ENCODE measurements at regions not wholly inside any gene's neighbourhood (a gene's known extent, or its start where the extent isn't known, plus 50 kb on each side); places are given as distances from the start of the nearest gene placed in this dataset.

DNA sequence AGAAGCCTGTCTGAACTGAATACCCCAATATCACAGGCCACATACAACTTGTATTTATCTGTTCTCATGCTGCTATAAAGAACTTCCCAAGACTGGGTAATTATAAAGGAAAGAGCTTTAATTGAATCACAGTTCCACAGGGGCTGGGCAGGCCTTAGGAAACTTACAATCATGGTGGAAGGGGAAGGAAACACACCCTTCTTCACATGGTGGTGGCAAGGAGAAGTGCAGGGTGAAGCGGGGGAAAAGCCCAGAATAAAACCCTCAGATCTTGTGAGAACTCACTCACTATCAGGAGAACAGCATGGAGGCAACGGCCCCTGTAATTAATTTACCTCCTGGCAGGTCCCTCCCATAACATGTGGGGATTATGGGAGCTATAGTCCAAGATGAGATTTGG is 50.3 kb upstream of the FNDC1 start:
- Histone ChIP-seq H3K4me3 (ENCODE audit: control insufficient read depth in 2 of 3, extremely low read depth in 1 of 3, insufficient read depth in 2 of 3, low read depth in 1 of 3, low read length in 3 of 3) (no peak overlapping the region), H2AFZ (ENCODE audit: control insufficient read depth, low read length) (no peak overlapping the region), H3K27ac (ENCODE audit: control insufficient read depth, insufficient read depth, low read length) (no peak overlapping the region), H3K9me3 (ENCODE audit: control insufficient read depth, low read depth, low read length) (no peaks in the 10 kb centered on the region), H3K9me1 (ENCODE audit: control insufficient read depth, extremely low read depth, insufficient read depth, low read length) (no peaks in the 10 kb centered on the region), H4K20me1 (ENCODE audit: control insufficient read depth, extremely low read depth, insufficient read depth, low read length) (no peaks in the 10 kb centered on the region), H3K27me3 (ENCODE audit: control insufficient read depth, extremely low read depth, insufficient read depth, low read length) (peaks cover 14% of the 10 kb centered on the region), H3K79me2 (ENCODE audit: control insufficient read depth, insufficient read depth, low read length) (no peaks in the 10 kb centered on the region), H3K4me1 (ENCODE audit: control insufficient read depth, extremely low read depth, insufficient read depth, low read length) (peaks cover 11% of the 10 kb centered on the region), H3K9ac (ENCODE audit: control insufficient read depth, extremely low read depth, insufficient read depth, low read length) (no peak overlapping the region), H3K4me2 (ENCODE audit: control insufficient read depth, extremely low read depth, insufficient read depth, low read depth, low read length) (no peak overlapping the region), H3K36me3 (ENCODE audit: control insufficient read depth in 2 of 2, extremely low read depth in 1 of 2, insufficient read depth in 2 of 2, low read length in 2 of 2) (no peaks in the 10 kb centered on the region)
- TF ChIP-seq, protein P1, sequence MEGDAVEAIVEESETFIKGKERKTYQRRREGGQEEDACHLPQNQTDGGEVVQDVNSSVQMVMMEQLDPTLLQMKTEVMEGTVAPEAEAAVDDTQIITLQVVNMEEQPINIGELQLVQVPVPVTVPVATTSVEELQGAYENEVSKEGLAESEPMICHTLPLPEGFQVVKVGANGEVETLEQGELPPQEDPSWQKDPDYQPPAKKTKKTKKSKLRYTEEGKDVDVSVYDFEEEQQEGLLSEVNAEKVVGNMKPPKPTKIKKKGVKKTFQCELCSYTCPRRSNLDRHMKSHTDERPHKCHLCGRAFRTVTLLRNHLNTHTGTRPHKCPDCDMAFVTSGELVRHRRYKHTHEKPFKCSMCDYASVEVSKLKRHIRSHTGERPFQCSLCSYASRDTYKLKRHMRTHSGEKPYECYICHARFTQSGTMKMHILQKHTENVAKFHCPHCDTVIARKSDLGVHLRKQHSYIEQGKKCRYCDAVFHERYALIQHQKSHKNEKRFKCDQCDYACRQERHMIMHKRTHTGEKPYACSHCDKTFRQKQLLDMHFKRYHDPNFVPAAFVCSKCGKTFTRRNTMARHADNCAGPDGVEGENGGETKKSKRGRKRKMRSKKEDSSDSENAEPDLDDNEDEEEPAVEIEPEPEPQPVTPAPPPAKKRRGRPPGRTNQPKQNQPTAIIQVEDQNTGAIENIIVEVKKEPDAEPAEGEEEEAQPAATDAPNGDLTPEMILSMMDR (optimal IDR thresholded peaks at IDR 0.05 in 1 of 3, IDR thresholded peaks at IDR 0.05 in 1 of 3, conservative IDR thresholded peaks at IDR 0.05 in 1 of 3; ENCODE audit: extremely low read depth in 1 of 3, insufficient read depth in 2 of 3, low read length in 3 of 3) = no peak
- no peak for TF ChIP-seq EZH2 (IDR thresholded peaks at IDR 0.05; ENCODE audit: low read length)
- dilution Hi-C loops (cut with MboI; ENCODE audit: extremely low pct_ligation_motif_present, low sequenced_read_pairs) = no loop called here
- DNase-seq (ENCODE audit: low read depth, low spot score) (no peak), FAIRE-seq (no peak)

DNA sequence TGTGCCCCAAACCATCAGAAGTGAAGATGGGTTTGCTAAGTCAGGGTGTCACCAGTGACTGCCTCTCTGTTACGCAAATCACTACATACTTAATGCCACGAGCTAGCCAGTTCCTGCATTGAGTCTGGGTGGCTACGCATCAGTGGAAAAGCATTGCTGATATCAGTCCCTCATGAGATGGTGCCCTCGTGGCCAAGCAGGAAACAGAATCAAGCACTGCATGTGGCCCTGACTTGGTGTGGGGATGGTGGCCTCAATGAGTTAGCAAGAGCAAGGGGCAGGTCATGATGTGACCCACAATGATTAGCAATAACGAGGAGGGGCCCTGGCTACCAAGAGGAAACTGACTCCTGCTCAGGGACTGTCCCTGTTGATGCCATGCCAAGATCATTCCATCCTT is 51.6 kb upstream of the FNDC1 start:
- Histone ChIP-seq H3K79me2 (ENCODE audit: control insufficient read depth, insufficient read depth, low read length) (no peaks in the 10 kb centered on the region), H3K9me3 (ENCODE audit: control insufficient read depth, low read depth, low read length) (no peaks in the 10 kb centered on the region), H2AFZ (ENCODE audit: control insufficient read depth, low read length) (no peak overlapping the region), H3K4me1 (ENCODE audit: control insufficient read depth, extremely low read depth, insufficient read depth, low read length) (peaks cover 11% of the 10 kb centered on the region), H3K27ac (ENCODE audit: control insufficient read depth, insufficient read depth, low read length) (no peak overlapping the region), H3K4me2 (ENCODE audit: control insufficient read depth, extremely low read depth, insufficient read depth, low read depth, low read length) (peak overlapping the region; percentile 1), H3K9me1 (ENCODE audit: control insufficient read depth, extremely low read depth, insufficient read depth, low read length) (no peaks in the 10 kb centered on the region), H3K36me3 (ENCODE audit: control insufficient read depth in 2 of 2, extremely low read depth in 1 of 2, insufficient read depth in 2 of 2, low read length in 2 of 2) (no peaks in the 10 kb centered on the region), H3K27me3 (ENCODE audit: control insufficient read depth, extremely low read depth, insufficient read depth, low read length) (peaks cover 9% of the 10 kb centered on the region), H3K4me3 (ENCODE audit: control insufficient read depth in 2 of 3, extremely low read depth in 1 of 3, insufficient read depth in 2 of 3, low read depth in 1 of 3, low read length in 3 of 3) (no peak overlapping the region), H4K20me1 (ENCODE audit: control insufficient read depth, extremely low read depth, insufficient read depth, low read length) (no peaks in the 10 kb centered on the region), H3K9ac (ENCODE audit: control insufficient read depth, extremely low read depth, insufficient read depth, low read length) (no peak overlapping the region)
- FAIRE-seq (no peak), DNase-seq (ENCODE audit: low read depth, low spot score) (no peak)
- TF ChIP-seq, protein P1 (optimal IDR thresholded peaks at IDR 0.05 in 1 of 3, IDR thresholded peaks at IDR 0.05 in 1 of 3, conservative IDR thresholded peaks at IDR 0.05 in 1 of 3; ENCODE audit: extremely low read depth in 1 of 3, insufficient read depth in 2 of 3, low read length in 3 of 3) = no peak
- TF ChIP-seq EZH2 (IDR thresholded peaks at IDR 0.05; ENCODE audit: low read length) = no peak
- dilution Hi-C loops (cut with MboI; ENCODE audit: extremely low pct_ligation_motif_present, low sequenced_read_pairs) = no loop called here

Data from keratinocyte (primary cell).